ENCODE measurements at regions not wholly inside any gene's neighbourhood (a gene's known extent, or its start where the extent isn't known, plus 50 kb on each side); places are given as distances from the start of the nearest gene placed in this dataset.
"Not testable (repeated sequence)": the region's sequence is repeated elsewhere in the genome, so short reads cannot be mapped to it uniquely, and the experiment has no call there.

- DNase-seq, result no peak
Measured at GRCh38 chr7:125459038-125459437, 529.4 kb upstream of the POT1 start.

DNA sequence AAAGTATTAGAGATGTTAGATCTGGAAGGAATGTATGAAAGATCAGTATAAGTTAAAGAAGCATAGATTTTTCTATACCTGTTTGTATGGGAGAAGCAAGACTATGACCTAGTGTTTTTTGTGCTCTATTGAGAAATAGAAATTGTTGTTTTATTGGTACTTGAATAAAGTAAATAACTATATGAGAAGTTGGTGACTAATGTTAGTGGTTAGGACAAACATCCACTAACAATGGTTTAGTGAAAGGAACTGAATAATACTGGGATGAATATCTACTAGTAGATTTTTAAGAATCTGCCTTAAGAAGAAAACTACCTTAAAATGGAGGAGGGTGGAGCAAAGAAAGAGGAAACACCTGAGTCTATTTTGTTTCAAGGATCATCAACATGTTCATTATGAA lies 521.1 kb upstream of the POT1 start:
- DNase-seq, result no peak

GRCh38 chr7:125445836-125446235 lies 516.2 kb upstream of the POT1 start:
- no peak for DNase-seq

- no peak for DNase-seq
Measured at GRCh38 chr7:125444864-125445263, 515.2 kb upstream of the POT1 start.

- DNase-seq, result no peak
Measured at GRCh38 chr7:125436220-125436619, 506.6 kb upstream of the POT1 start.

DNA sequence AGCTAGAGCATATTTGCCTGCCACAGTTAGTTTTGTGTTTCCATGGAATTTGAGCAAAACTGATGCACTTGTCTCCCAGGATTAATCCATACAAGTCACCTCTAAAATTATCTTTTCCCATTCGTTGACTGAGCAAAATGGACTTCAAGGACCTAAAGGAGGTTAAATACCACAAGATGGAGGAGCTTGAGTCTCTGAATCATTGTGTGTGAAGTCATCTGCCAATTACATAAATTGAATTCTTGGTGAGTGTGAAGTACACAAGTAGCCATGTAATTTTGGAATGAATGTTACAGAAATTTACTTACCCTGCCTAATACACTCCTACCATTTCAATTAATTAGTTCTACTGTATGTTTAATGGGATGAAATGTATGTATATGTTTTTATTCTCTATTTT lies 501.7 kb upstream of the POT1 start:
- no peak for DNase-seq

- no peak for DNase-seq
Measured at GRCh38 chr7:125430013-125430412, 500.4 kb upstream of the POT1 start.

DNA sequence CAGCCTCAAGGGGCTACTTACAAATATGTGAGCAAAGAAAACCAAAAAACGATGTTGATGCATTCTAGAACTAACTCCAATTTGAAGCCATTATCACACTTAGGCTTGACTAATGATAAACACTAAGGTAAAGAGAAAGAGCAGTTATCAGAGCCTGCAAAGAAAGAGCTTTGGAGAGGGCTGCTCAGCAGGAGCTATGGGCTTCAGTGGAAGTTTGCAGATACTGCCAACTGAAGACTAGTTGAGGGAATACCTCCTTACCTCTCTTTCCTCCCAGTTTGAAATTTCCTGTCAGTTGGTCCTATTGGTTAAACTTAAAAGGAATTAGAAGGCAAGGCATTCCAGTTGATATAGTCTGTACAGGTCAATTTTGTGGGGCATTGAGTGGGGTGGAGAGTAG lies 498.1 kb upstream of the POT1 start:
- no peak for DNase-seq

- no peak for DNase-seq
Measured at GRCh38 chr7:125425506-125425905, 495.9 kb upstream of the POT1 start.

GRCh38 chr7:125424721-125425120 lies 495.1 kb upstream of the POT1 start:
- no peak for DNase-seq

DNA sequence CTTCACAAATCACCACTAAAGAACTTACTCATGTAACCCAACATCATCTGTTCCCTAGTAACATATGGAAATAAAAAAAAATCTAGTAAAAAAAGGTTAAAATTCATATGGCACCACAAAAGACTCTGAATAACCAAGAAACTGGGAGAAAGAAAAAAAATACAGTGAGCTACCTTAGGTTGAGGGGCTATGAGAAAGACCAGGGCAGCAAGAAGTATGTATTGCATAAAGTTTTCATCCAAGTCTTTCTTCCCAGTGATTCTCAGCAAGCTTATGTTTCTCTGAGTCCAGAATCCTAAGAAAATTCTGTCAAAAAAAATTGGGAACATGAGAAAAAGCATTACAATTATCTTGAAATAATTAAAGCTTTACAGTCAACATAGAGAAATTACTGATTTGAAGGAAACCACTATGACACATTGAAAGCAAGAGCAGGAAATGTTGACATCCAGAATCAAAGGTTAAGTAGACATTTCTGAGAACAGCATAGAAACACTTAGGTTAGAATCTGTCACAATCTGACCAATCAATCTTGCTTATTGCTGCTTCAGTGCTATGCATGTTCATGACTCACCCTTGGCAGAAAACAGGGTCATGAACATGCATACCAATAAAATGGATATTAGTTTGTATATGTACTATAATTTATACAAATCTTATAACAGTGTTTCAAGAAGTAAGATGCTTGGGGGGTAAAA lies 494.0 kb upstream of the POT1 start:
- no peak for DNase-seq

GRCh38 chr7:125421407-125421806 lies 491.8 kb upstream of the POT1 start:
- not testable (repeated sequence) for DNase-seq

DNA sequence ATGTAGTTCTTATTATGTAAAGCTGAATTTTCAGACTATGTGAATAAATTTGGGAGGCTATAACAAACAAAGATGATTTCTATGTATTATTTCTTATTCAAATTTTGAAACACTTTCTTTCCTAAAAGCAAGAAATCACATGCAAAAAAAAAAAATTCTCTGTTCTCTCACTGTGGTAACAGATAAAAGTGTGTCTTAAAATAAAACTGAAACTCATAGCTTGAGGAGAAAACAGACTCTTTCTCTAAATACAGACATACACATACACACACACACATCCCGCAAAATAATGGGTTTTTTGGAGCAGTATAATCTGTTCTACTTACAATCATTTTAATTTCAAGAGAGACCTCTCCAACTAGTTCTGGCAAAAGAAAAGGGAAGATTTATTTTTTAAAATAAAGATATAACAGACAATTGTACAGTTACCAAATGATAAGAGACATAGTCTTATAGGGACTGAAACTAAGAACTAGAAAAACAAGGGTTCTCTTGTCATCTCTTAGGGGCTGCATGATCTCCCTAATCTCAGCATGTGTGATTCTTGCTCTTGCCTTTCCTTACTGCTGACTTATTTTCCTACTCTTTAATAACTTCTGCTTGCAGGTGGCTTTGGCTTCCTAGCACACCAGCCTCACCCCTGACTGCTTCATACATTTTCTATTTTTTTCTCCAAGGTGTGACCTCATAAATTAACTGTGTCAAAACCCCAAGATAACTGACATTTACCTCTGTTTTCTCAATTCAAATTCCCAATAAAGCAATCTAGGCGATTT lies 483.5 kb upstream of the POT1 start:
- no peak for DNase-seq

- DNase-seq, result no peak
Measured at GRCh38 chr7:125409921-125410320, 480.3 kb upstream of the POT1 start.

- DNase-seq, result no peak
Measured at GRCh38 chr7:125406111-125406510, 476.5 kb upstream of the POT1 start.

DNA sequence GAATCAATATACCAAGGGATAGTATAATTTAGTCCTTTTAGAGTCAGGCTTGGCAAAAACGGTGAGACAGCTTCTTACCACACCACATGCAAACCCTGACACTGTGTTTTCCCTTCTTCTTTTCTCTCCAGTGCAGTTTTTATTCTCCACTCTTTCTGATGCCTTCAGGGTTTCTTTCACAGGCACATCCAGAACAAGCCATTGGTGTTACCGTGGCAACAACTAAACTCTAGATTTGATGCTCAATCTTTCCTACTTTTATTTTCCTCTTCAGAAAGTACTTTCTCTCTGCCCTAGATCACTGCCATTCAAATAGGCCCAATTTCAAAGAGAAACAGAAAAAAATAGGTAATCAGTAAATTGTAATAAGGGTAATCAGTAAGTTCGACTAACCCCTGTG lies 469.8 kb upstream of the POT1 start:
- no peak for DNase-seq

DNA sequence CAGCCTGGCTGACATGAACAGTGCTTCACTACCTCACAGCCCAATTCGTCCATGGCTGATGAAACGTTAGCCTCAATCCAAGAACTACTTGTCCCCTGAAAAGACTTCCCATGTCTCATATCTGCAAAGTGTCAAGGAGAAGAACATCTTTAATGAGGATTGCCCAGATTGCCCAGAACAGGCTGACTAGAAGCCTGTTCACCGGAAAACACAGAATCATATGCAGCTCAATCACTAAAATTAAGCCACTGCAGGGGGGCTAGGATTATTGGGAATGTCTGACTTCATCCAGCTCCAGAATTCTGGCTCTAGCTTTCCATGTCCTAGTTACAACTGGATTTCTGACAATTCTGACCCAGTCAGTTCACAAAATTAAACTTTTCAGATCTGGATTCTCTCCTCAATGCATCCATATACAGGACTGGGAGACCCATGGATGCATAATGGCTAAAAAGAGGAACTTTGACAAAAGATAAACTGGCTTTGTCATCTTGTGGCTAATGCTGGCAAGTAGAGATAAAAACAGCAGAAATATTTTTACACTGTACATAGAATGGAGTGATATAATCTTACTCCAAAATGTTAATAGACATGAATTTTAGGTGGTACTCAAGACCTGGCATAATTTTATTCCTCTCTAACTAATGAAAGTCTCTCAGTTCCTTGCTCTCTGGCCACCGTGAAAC lies 467.0 kb upstream of the POT1 start:
- no peak for DNase-seq

- no peak for DNase-seq
Measured at GRCh38 chr7:125391921-125392320, 462.3 kb upstream of the POT1 start.

- DNase-seq, result no peak
Measured at GRCh38 chr7:125390981-125391380, 461.4 kb upstream of the POT1 start.

GRCh38 chr7:125386211-125386610 lies 456.6 kb upstream of the POT1 start:
- DNase-seq, result no peak

- no peak for DNase-seq
Measured at GRCh38 chr7:125383324-125383723, 453.7 kb upstream of the POT1 start.

DNA sequence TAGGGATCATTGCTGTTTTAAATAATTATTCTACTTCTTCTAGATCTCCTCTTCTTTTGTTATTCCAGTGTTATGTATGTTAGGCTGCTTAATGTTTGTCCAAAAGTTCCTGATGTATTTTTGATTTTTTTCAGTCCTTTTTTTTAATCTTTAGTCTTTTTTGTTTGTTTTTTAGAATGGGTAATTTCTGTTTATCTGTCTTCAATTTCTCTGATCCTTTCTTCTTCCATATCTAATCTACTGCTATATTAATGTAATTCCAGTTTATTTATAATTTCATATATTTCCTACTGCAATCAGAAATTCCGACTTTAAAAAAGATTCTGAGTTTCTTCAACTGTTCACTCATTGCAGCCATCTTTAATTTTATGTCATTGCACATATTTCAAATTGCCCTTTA lies 452.8 kb upstream of the POT1 start:
- no peak for DNase-seq

DNA sequence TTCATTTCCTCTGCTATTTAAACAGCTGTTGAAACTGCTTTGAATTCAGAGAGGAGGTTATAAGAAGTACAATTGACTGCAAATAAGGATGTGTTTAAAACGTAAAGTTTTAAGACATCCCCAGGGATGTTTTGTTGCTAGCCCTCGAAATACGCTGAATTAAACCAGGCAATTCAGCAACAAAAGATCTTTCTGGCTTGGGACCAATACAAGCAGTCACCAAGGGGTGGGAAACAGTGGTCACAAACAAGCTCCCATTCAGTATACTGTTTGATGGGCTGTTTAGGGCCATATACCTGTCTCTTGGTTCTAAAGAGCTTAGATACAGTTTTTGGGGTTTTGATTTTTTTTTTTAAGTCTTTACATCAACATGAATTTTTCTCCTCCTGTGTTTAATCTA lies 446.3 kb upstream of the POT1 start:
- DNase-seq, result no peak

- DNase-seq, result no peak
Measured at GRCh38 chr7:125370502-125370901, 440.9 kb upstream of the POT1 start.
